ENCODE measurements at regions not wholly inside any gene's neighbourhood (a gene's known extent, or its start where the extent isn't known, plus 50 kb on each side); places are given as distances from the start of the nearest gene placed in this dataset.

DNA sequence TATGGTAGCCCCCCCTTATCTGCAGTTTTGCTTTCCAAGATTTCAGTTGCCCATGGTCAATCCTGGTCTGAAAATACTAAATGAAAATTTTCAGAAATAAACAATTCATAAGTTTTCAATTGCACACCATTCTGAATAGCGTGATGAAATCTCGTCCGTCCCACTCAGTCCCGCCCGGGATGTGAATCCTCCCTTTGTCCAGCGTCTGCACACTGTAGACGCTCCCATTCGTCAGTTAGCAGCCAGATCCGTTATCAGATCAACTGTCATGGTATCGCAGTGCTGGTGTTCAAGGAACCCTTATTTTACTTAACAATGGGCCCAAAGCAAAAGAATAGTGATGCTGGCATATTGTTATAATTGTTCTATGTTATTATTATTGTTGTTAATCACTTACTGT is 98.6 kb downstream of the TMEM215 start:
- no peak overlapping the region for H3K4me2 ChIP-seq (ENCODE audit: control insufficient read depth, extremely low read depth, insufficient read depth, low read depth, low read length)
- no peak overlapping the region for H3K27ac ChIP-seq (ENCODE audit: control insufficient read depth, insufficient read depth, low read length)
- no peaks in the 10 kb centered on the region for H3K9me3 ChIP-seq (ENCODE audit: control insufficient read depth, low read depth, low read length)
- dilution Hi-C loops (cut with MboI; ENCODE audit: extremely low pct_ligation_motif_present, low sequenced_read_pairs): no loop called here
- DNase-seq (ENCODE audit: low read depth, low spot score): no peak
- no peak overlapping the region for H3K9ac ChIP-seq (ENCODE audit: control insufficient read depth, extremely low read depth, insufficient read depth, low read length)
- no peak overlapping the region for H2AFZ ChIP-seq (ENCODE audit: control insufficient read depth, low read length)
- no peaks in the 10 kb centered on the region for H3K79me2 ChIP-seq (ENCODE audit: control insufficient read depth, insufficient read depth, low read length)
- no peak for FAIRE-seq
- no peaks in the 10 kb centered on the region for H3K36me3 ChIP-seq (ENCODE audit: control insufficient read depth in 2 of 2, extremely low read depth in 1 of 2, insufficient read depth in 2 of 2, low read length in 2 of 2)
- no peaks in the 10 kb centered on the region for H3K27me3 ChIP-seq (ENCODE audit: control insufficient read depth, extremely low read depth, insufficient read depth, low read length)
- H3K4me3 ChIP-seq (ENCODE audit: control insufficient read depth in 2 of 3, extremely low read depth in 1 of 3, insufficient read depth in 2 of 3, low read depth in 1 of 3, low read length in 3 of 3): no peak overlapping the region
- TF ChIP-seq, protein P1, sequence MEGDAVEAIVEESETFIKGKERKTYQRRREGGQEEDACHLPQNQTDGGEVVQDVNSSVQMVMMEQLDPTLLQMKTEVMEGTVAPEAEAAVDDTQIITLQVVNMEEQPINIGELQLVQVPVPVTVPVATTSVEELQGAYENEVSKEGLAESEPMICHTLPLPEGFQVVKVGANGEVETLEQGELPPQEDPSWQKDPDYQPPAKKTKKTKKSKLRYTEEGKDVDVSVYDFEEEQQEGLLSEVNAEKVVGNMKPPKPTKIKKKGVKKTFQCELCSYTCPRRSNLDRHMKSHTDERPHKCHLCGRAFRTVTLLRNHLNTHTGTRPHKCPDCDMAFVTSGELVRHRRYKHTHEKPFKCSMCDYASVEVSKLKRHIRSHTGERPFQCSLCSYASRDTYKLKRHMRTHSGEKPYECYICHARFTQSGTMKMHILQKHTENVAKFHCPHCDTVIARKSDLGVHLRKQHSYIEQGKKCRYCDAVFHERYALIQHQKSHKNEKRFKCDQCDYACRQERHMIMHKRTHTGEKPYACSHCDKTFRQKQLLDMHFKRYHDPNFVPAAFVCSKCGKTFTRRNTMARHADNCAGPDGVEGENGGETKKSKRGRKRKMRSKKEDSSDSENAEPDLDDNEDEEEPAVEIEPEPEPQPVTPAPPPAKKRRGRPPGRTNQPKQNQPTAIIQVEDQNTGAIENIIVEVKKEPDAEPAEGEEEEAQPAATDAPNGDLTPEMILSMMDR (optimal IDR thresholded peaks at IDR 0.05 in 1 of 3, IDR thresholded peaks at IDR 0.05 in 1 of 3, conservative IDR thresholded peaks at IDR 0.05 in 1 of 3; ENCODE audit: extremely low read depth in 1 of 3, insufficient read depth in 2 of 3, low read length in 3 of 3): no peak
- TF ChIP-seq EZH2 (IDR thresholded peaks at IDR 0.05; ENCODE audit: low read length): no peak
- no peaks in the 10 kb centered on the region for H4K20me1 ChIP-seq (ENCODE audit: control insufficient read depth, extremely low read depth, insufficient read depth, low read length)
- no peaks in the 10 kb centered on the region for H3K4me1 ChIP-seq (ENCODE audit: control insufficient read depth, extremely low read depth, insufficient read depth, low read length)
- H3K9me1 ChIP-seq (ENCODE audit: control insufficient read depth, extremely low read depth, insufficient read depth, low read length): no peaks in the 10 kb centered on the region

DNA sequence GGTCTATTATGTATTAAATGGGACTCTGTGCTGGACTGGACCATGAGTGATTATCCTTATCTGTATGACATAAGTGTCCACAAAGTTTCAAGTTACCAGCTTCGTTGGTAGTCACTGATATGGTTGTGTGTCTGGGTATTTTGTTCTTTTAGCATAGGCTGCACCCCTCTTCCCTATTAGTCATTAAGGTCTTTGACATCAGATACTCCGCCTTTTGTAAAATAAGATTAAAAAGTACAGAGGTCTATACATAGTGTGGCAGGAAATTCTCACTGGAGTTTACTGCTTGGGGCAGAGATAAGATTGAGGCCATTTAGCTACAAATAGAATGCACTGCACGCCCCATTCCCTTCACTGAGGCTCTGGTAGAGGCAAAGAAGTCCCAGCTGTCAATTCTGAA is 99.4 kb downstream of the TMEM215 start:
- no peaks in the 10 kb centered on the region for H3K9me1 ChIP-seq (ENCODE audit: control insufficient read depth, extremely low read depth, insufficient read depth, low read length)
- dilution Hi-C loops (cut with MboI; ENCODE audit: extremely low pct_ligation_motif_present, low sequenced_read_pairs): no loop called here
- DNase-seq (ENCODE audit: low read depth, low spot score): no peak
- H3K9me3 ChIP-seq (ENCODE audit: control insufficient read depth, low read depth, low read length): no peaks in the 10 kb centered on the region
- no peak overlapping the region for H3K4me2 ChIP-seq (ENCODE audit: control insufficient read depth, extremely low read depth, insufficient read depth, low read depth, low read length)
- H3K36me3 ChIP-seq (ENCODE audit: control insufficient read depth in 2 of 2, extremely low read depth in 1 of 2, insufficient read depth in 2 of 2, low read length in 2 of 2): no peaks in the 10 kb centered on the region
- no peaks in the 10 kb centered on the region for H3K4me1 ChIP-seq (ENCODE audit: control insufficient read depth, extremely low read depth, insufficient read depth, low read length)
- no peak for TF ChIP-seq EZH2 (IDR thresholded peaks at IDR 0.05; ENCODE audit: low read length)
- TF ChIP-seq, protein P1 (optimal IDR thresholded peaks at IDR 0.05 in 1 of 3, IDR thresholded peaks at IDR 0.05 in 1 of 3, conservative IDR thresholded peaks at IDR 0.05 in 1 of 3; ENCODE audit: extremely low read depth in 1 of 3, insufficient read depth in 2 of 3, low read length in 3 of 3): no peak
- no peak overlapping the region for H2AFZ ChIP-seq (ENCODE audit: control insufficient read depth, low read length)
- no peak for FAIRE-seq
- H3K27me3 ChIP-seq (ENCODE audit: control insufficient read depth, extremely low read depth, insufficient read depth, low read length): no peaks in the 10 kb centered on the region
- no peak overlapping the region for H3K9ac ChIP-seq (ENCODE audit: control insufficient read depth, extremely low read depth, insufficient read depth, low read length)
- H3K79me2 ChIP-seq (ENCODE audit: control insufficient read depth, insufficient read depth, low read length): no peaks in the 10 kb centered on the region
- H3K4me3 ChIP-seq (ENCODE audit: control insufficient read depth in 2 of 3, extremely low read depth in 1 of 3, insufficient read depth in 2 of 3, low read depth in 1 of 3, low read length in 3 of 3): no peak overlapping the region
- no peaks in the 10 kb centered on the region for H4K20me1 ChIP-seq (ENCODE audit: control insufficient read depth, extremely low read depth, insufficient read depth, low read length)
- no peak overlapping the region for H3K27ac ChIP-seq (ENCODE audit: control insufficient read depth, insufficient read depth, low read length)

Data from keratinocyte (primary cell).